Lower lobe of right lung (tissue), 2 donors: ENCODE measurements at regions not wholly inside any gene's neighbourhood (a gene's known extent, or its start where the extent isn't known, plus 50 kb on each side); places are given as distances from the start of the nearest gene placed in this dataset.

Experiments used
- ATAC-seq, 2 donors: fragments of 200-7000 bp; cut with Tn5 transposase; one replicate each; pipeline ENCODE4 v1.9.1; 2020 to 2022; ENCODE audit warnings: mild to moderate bottlenecking in 2 of 2, moderate library complexity in 2 of 2
- DNase-seq: peaks from one replicate; pipeline ENCODE4 v3.0.0-alpha.2; 2020
- H3K27ac ChIP-seq: fragments of 200-600 bp; one replicate; pipeline ENCODE4 v1.8.0; 2022
- H3K27me3 ChIP-seq: fragments of 200-600 bp; one replicate; pipeline ENCODE4 v1.8.0; 2022; ENCODE audit warnings: low read depth
- H3K36me3 ChIP-seq: fragments of 200-600 bp; one replicate; pipeline ENCODE4 v1.8.0; 2022; ENCODE audit warnings: mild to moderate bottlenecking
- H3K4me1 ChIP-seq: fragments of 200-600 bp; one replicate; pipeline ENCODE4 v1.8.0; 2022
- H3K4me3 ChIP-seq: fragments of 200-600 bp; one replicate; pipeline ENCODE4 v1.8.0; 2022; ENCODE audit warnings: mild to moderate bottlenecking
- H3K9me3 ChIP-seq: fragments of 200-600 bp; one replicate; pipeline ENCODE4 v1.8.0; 2022
- intact Hi-C: fragments of 100-400 bp; cut with DNase I; formaldehyde crosslinking; loops from one replicate; pipeline ENCODE4 v1.11.0; 2022
- TF ChIP-seq, protein P1 (sequence below): fragments of 200-600 bp; IDR thresholded peaks from one replicate; pipeline ENCODE4 v1.8.0; 2022; ENCODE audit warnings: antibody characterized with exemption, mild to moderate bottlenecking
- donor health status: DM: no; HTN: yes; CAD: no; lungs with severe emphysema.

DNA sequence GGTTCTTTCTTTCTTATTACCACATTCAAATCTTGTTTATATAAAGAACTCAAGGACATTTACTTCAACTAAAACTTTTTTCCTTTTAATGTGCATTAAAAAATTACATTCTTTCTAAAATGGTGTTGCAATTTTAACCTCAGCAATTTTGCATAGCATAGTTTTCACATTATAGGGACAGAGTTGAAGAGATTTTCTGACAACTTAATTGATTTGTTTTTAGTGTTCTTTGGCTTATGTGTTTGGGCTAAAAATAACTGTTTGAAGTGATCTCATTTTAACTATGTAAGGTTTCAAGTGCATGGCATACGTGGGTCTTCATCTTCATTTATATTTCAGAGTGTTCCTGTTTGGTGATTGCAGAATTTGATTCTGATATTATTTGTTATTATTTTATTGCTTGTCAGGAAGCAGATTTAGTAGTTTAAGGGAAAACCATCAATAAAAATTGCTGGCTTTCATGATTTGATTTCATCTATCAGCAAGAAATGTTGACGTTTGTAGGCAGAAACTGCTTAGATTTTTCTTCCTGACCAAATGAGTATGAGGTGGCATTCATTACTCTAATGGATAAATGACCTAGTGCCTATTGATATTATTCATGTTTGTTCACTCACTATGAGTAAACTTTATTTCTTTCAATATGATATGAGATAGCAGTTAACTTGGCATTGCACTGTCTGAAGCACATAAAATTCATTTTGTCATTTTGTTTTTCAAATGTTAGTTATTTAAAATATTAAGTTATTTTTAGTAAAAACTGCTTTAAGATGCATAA is 398.4 kb downstream of the NUP35 start:
- ATAC-seq (no peak), DNase-seq (no peak)
- no peak overlapping the region for H3K4me3 ChIP-seq
- intact Hi-C loops, result no loop called here
- H3K27ac ChIP-seq, result no peak overlapping the region
- TF ChIP-seq, protein P1, sequence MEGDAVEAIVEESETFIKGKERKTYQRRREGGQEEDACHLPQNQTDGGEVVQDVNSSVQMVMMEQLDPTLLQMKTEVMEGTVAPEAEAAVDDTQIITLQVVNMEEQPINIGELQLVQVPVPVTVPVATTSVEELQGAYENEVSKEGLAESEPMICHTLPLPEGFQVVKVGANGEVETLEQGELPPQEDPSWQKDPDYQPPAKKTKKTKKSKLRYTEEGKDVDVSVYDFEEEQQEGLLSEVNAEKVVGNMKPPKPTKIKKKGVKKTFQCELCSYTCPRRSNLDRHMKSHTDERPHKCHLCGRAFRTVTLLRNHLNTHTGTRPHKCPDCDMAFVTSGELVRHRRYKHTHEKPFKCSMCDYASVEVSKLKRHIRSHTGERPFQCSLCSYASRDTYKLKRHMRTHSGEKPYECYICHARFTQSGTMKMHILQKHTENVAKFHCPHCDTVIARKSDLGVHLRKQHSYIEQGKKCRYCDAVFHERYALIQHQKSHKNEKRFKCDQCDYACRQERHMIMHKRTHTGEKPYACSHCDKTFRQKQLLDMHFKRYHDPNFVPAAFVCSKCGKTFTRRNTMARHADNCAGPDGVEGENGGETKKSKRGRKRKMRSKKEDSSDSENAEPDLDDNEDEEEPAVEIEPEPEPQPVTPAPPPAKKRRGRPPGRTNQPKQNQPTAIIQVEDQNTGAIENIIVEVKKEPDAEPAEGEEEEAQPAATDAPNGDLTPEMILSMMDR, result no peak
- H3K27me3 ChIP-seq, result no peaks in the 10 kb centered on the region
- no peaks in the 10 kb centered on the region for H3K9me3 ChIP-seq
- H3K4me1 ChIP-seq, result no peaks in the 10 kb centered on the region
- no peaks in the 10 kb centered on the region for H3K36me3 ChIP-seq

DNA sequence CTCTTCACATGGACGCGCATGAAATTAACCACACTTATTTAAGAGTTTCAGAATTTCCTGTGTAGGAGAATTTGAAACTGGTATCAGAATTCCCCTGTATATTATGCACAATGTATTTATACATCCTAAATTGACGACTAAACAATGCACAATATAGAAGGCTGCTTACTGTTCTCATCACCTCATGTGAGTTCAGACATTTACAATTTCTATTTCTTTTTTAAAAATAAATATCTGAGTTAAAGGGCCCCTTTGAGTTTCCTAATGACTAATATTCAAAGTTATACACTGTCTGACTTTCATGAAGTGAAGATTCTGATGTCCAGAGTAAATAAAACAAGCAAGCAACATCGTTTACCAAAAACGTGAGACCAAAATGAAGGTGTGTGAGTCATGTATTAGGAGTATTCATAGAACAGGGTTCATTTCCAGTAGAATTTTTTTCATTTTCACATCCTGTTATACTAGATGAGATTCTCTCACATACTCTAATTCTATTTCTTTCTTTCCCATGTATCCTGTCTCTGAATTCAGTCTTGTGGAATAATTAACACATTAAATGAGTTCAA is 406.2 kb downstream of the NUP35 start:
- no peaks in the 10 kb centered on the region for H3K9me3 ChIP-seq
- DNase-seq (no peak), ATAC-seq (no peak)
- H3K36me3 ChIP-seq, result no peaks in the 10 kb centered on the region
- TF ChIP-seq, protein P1, result no peak
- no peak overlapping the region for H3K4me3 ChIP-seq
- H3K4me1 ChIP-seq, result no peaks in the 10 kb centered on the region
- intact Hi-C loops, result no loop called here
- H3K27me3 ChIP-seq, result no peaks in the 10 kb centered on the region
- H3K27ac ChIP-seq, result no peak overlapping the region

DNA sequence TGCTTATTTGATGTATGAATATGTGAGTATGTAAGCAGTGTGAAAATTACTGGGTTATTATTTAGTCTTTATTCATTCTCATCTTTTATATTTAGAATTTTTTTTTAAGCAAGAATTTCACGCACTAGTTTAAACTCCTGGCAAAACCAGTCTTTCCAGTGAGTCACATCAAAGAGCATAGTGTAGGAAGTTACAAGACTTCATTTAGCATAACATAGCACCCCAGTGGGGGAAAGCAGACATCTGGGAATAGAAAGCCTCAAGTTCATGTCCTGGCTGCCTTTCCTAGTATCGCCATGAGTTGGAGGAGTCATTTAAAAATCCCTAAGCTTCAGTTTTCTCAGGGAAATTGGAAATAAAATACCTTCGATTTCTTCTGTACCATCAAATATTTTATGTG is 408.3 kb downstream of the NUP35 start:
- Histone ChIP-seq H3K36me3 (no peaks in the 10 kb centered on the region), H3K27me3 (no peaks in the 10 kb centered on the region), H3K9me3 (no peaks in the 10 kb centered on the region), H3K4me3 (no peak overlapping the region), H3K4me1 (no peaks in the 10 kb centered on the region), H3K27ac (no peak overlapping the region)
- DNase-seq (no peak), ATAC-seq (no peak)
- TF ChIP-seq, protein P1, result no peak
- intact Hi-C loops, result no loop called here

DNA sequence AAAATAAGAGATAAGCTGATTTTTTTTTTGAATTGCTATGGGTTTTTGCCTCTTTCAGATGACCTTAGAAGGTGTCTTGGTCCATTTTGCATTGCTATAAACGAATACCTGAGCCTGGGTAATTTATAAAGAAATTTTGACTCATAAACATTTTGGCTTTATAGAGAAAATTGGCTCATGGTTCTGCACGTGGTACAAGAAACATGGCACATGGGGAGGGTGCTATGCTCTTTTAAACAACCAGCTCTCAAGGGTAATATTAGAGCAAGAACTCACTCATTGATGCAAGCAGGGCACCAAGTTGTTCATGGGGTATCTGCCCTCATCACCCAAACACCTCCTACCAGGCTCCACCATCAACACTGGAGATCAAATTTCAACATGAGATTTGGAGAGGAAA is 408.8 kb downstream of the NUP35 start:
- no peak for DNase-seq
- TF ChIP-seq, protein P1, result no peak
- Histone ChIP-seq H3K27me3 (no peaks in the 10 kb centered on the region), H3K9me3 (no peaks in the 10 kb centered on the region), H3K27ac (no peak overlapping the region), H3K4me3 (no peak overlapping the region), H3K4me1 (no peaks in the 10 kb centered on the region), H3K36me3 (no peaks in the 10 kb centered on the region)
- no peak for ATAC-seq
- intact Hi-C loops, result no loop called here

DNA sequence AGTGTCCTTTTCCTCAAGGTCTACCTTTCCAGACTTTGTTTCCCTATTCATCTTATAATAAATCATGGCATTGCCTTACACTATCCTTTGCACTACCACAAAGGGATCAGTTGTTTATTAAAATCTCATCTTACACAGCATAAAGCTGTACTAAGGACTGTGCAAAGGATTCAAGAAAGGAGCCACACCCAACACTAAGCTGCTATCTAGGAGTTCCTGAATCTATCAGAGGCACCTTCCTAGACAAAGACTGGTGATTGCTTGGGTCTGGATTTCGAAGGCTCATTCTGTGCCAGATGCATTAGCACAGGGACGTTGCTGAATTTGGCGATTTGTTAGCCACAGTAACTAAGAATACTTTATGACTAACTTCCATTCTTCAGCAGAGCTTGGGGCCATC is 412.0 kb downstream of the NUP35 start:
- Histone ChIP-seq H3K27me3 (no peaks in the 10 kb centered on the region), H3K4me1 (no peaks in the 10 kb centered on the region), H3K9me3 (no peaks in the 10 kb centered on the region), H3K36me3 (no peaks in the 10 kb centered on the region), H3K27ac (no peak overlapping the region), H3K4me3 (no peak overlapping the region)
- ATAC-seq (no peak), DNase-seq (no peak)
- TF ChIP-seq, protein P1, result no peak
- intact Hi-C loops, result no loop called here
